ENCODE measurements at regions not wholly inside any gene's neighbourhood (a gene's known extent, or its start where the extent isn't known, plus 50 kb on each side); places are given as distances from the start of the nearest gene placed in this dataset.

DNA sequence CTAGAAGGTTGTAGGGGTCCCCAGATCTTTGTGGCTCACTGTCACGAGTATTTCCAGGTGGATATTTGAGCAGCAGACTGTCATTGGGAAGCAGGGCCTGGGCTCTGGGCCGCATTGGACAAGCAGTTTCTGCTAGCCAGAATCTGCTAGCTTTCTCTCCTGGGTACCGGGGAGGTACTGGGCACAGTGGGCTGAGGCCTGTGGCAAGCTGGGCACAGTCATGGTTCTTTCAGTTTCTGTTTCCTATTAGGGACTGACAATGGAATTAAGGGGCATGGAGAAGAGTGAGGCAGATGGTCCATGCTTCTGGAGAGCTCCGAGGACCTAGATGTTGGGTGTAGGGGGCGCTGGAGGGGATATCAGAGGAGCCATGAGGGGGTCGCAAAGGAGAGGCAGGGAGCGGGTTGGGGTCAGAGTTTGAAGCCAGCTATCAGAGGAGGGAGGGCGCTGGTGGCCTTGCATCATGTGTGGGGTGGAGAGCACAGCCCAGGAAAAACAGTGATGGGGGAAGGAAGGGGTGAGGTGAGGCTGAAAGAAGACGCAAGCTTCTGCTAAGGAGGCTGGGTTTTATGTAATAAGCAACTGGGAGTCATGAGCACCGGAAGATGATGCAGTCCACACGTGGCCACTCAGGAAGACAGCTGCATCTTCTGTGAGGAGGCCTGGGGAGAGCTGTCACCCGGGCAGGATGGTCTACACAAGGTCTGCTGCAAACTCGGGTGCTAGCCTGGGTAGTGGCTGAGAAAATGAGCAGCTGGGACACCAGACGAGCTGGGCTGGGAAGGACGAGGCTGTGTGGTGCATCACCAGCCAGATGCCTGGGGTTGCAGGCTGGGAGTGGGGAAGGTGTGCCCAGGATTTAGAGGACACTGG, 72.7 kb downstream of the IER5 start:
- Histone ChIP-seq H3K27me3 (ENCODE audit: control insufficient read depth, insufficient read depth, low read length) (no peaks in the 10 kb centered on the region), H3K36me3 (ENCODE audit: control insufficient read depth, insufficient read depth, low read length) (no peaks in the 10 kb centered on the region), H3K4me3 (ENCODE audit: low read depth, low read length) (no peak overlapping the region)
- DNase-seq (ENCODE audit: low read depth): no peak
- no peak for TF ChIP-seq CTCF (IDR thresholded peaks at IDR 0.05; ENCODE audit: insufficient read depth, low read depth, low read length)
- ChIA-PET POLR2A (no interaction called here), CTCF (interaction anchor here (0.9 to 3.6 kb wide), 5 partner anchors 8 to 283 kb away, joined by 3 to 15 read pairs (median 4); no protein-coding TSS in a partner anchor)

- POLR2A ChIA-PET: no interaction called here
Measured at GRCh38 chr1:181163662-181164061, 75.2 kb downstream of the IER5 start.

GRCh38 chr1:181166377-181167196, 78.1 kb downstream of the IER5 start:
- CTCF ChIA-PET: interaction anchor here (0.6 to 5.3 kb wide), 22 partner anchors 12 to 642 kb away, joined by 3 to 47 read pairs (median 4); no protein-coding TSS in a partner anchor
- no peaks in the 10 kb centered on the region for H3K36me3 ChIP-seq (ENCODE audit: control insufficient read depth, insufficient read depth, low read length)
- 0 out of 2 replicates have a peak, but pooled peaks cover 3% of the 10 kb centered on the region for H3K27me3 ChIP-seq (ENCODE audit: control insufficient read depth, insufficient read depth, low read length)
- POLR2A ChIA-PET: no interaction called here
- no peak overlapping the region for H3K4me3 ChIP-seq (ENCODE audit: low read depth, low read length)
- DNase-seq (ENCODE audit: low read depth): no peak
- peak; percentile 78 for TF ChIP-seq CTCF (IDR thresholded peaks at IDR 0.05; ENCODE audit: insufficient read depth, low read depth, low read length)

More at GRCh38 chr1:181163662-181164061, 75.2 kb downstream of the IER5 start:
- CTCF ChIA-PET: interaction anchor here (0.6 to 1.6 kb wide), 7 partner anchors 10 to 910 kb away, joined by 3 to 6 read pairs (median 5); no protein-coding TSS in a partner anchor
- DNase-seq (ENCODE audit: low read depth): no peak
- no peak for TF ChIP-seq CTCF (IDR thresholded peaks at IDR 0.05; ENCODE audit: insufficient read depth, low read depth, low read length)
- 0 out of 2 replicates have a peak, but pooled peaks cover 3% of the 10 kb centered on the region for H3K27me3 ChIP-seq (ENCODE audit: control insufficient read depth, insufficient read depth, low read length)
- H3K4me3 ChIP-seq (ENCODE audit: low read depth, low read length): no peak overlapping the region
- H3K36me3 ChIP-seq (ENCODE audit: control insufficient read depth, insufficient read depth, low read length): no peaks in the 10 kb centered on the region

GRCh38 chr1:181169281-181169865, 80.9 kb downstream of the IER5 start:
- Histone ChIP-seq H3K27me3 (ENCODE audit: control insufficient read depth, insufficient read depth, low read length) (0 out of 2 replicates have a peak, but pooled peaks cover 3% of the 10 kb centered on the region), H3K4me3 (ENCODE audit: low read depth, low read length) (no peak overlapping the region), H3K36me3 (ENCODE audit: control insufficient read depth, insufficient read depth, low read length) (no peaks in the 10 kb centered on the region)
- no peak for DNase-seq (ENCODE audit: low read depth)
- TF ChIP-seq CTCF (IDR thresholded peaks at IDR 0.05; ENCODE audit: insufficient read depth, low read depth, low read length): no peak
- ChIA-PET POLR2A (no interaction called here), CTCF (interaction anchor here (0.7 to 5.3 kb wide), 3 partner anchors 287 to 307 kb away, joined by 4 to 28 read pairs (median 4); no protein-coding TSS in a partner anchor)

All from BJ (cell line).